ENCODE measurements at regions not wholly inside any gene's neighbourhood (a gene's known extent, or its start where the extent isn't known, plus 50 kb on each side); places are given as distances from the start of the nearest gene placed in this dataset.

GRCh38 chr11:11691296-11692151 lies 69.7 kb upstream of the GALNT18 start:
- TF ChIP-seq TAF1 (IDR thresholded peaks at IDR 0.05; ENCODE audit: borderline replicate concordance, insufficient read depth, low read length) (no peak), FOXP2 (optimal IDR thresholded peaks at IDR 0.05; ENCODE audit: borderline replicate concordance, extremely low read depth, extremely low read length, insufficient read depth) (no peak), SIN3A (IDR thresholded peaks at IDR 0.05; ENCODE audit: borderline replicate concordance, insufficient read depth, low read length) (no peak), POLR2AphosphoS5 (IDR thresholded peaks at IDR 0.05; ENCODE audit: low read depth, low read length) (no peak)
- TF ChIP-seq, protein P1, sequence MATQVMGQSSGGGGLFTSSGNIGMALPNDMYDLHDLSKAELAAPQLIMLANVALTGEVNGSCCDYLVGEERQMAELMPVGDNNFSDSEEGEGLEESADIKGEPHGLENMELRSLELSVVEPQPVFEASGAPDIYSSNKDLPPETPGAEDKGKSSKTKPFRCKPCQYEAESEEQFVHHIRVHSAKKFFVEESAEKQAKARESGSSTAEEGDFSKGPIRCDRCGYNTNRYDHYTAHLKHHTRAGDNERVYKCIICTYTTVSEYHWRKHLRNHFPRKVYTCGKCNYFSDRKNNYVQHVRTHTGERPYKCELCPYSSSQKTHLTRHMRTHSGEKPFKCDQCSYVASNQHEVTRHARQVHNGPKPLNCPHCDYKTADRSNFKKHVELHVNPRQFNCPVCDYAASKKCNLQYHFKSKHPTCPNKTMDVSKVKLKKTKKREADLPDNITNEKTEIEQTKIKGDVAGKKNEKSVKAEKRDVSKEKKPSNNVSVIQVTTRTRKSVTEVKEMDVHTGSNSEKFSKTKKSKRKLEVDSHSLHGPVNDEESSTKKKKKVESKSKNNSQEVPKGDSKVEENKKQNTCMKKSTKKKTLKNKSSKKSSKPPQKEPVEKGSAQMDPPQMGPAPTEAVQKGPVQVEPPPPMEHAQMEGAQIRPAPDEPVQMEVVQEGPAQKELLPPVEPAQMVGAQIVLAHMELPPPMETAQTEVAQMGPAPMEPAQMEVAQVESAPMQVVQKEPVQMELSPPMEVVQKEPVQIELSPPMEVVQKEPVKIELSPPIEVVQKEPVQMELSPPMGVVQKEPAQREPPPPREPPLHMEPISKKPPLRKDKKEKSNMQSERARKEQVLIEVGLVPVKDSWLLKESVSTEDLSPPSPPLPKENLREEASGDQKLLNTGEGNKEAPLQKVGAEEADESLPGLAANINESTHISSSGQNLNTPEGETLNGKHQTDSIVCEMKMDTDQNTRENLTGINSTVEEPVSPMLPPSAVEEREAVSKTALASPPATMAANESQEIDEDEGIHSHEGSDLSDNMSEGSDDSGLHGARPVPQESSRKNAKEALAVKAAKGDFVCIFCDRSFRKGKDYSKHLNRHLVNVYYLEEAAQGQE (IDR thresholded peaks at IDR 0.05; ENCODE audit: insufficient read depth in 1 of 2, low read depth in 2 of 2, low read length in 2 of 2) = no peak

DNA sequence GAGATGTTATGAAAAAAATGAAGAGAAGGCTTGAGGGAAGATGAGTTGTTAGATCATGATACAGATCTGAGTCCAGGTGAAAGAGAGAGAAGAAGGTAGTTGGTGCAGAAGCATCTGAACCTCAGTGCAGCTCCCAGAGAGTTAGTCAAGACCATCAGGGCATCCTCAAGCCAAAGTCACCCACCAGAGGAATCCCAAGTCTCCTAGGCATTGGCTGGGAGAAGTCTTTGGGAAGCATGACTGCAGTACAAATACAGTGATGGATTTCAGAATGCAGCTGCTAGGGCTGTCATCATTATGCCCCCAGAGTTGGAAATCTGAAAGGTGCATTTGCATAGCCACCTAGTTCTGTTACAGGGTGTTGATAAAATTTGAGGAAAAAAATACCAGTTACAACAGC lies 59.7 kb upstream of the GALNT18 start:
- no peak for TF ChIP-seq POLR2AphosphoS5 (IDR thresholded peaks at IDR 0.05; ENCODE audit: low read depth, low read length)
- no peak for TF ChIP-seq SIN3A (IDR thresholded peaks at IDR 0.05; ENCODE audit: borderline replicate concordance, insufficient read depth, low read length)
- TF ChIP-seq, protein P1 (IDR thresholded peaks at IDR 0.05; ENCODE audit: insufficient read depth in 1 of 2, low read depth in 2 of 2, low read length in 2 of 2) = no peak
- no peak for TF ChIP-seq FOXP2 (optimal IDR thresholded peaks at IDR 0.05; ENCODE audit: borderline replicate concordance, extremely low read depth, extremely low read length, insufficient read depth)
- TF ChIP-seq TAF1 (IDR thresholded peaks at IDR 0.05; ENCODE audit: borderline replicate concordance, insufficient read depth, low read length) = no peak

DNA sequence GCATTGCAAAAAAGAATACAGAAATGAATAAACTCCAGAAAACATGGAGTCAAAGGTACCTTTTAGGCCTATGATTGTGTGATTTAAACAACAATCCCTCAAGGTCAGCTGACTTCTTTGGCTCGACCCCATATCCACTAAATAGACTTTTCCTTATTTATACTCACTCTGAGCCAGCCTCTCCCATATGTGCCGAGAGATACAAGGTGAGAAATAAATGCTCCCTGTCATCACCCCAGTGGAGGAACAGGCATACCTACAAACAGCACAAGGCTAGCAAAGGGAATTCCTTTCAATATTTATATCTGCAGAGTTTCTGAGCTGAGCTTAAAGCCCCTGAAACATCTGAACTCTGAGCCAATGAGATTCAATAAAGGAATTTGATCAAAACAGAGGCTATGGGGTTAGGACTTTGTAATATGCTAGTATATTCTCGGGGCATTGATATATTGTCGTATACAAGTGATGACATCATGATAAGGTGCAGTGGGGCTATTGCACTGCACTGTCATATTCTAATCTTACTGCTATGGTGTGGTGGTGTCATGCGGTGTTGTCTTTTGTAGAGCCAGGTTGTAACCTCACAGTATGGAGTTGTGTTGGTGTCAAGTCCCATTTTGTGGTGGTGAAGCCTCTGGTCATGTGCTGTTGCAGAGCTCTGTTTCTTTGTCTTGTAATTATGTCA lies 56.0 kb upstream of the GALNT18 start:
- TF ChIP-seq FOXP2 (optimal IDR thresholded peaks at IDR 0.05; ENCODE audit: borderline replicate concordance, extremely low read depth, extremely low read length, insufficient read depth) (no peak), POLR2AphosphoS5 (IDR thresholded peaks at IDR 0.05; ENCODE audit: low read depth, low read length) (no peak), SIN3A (IDR thresholded peaks at IDR 0.05; ENCODE audit: borderline replicate concordance, insufficient read depth, low read length) (no peak), TAF1 (IDR thresholded peaks at IDR 0.05; ENCODE audit: borderline replicate concordance, insufficient read depth, low read length) (no peak)
- TF ChIP-seq, protein P1 (IDR thresholded peaks at IDR 0.05; ENCODE audit: insufficient read depth in 1 of 2, low read depth in 2 of 2, low read length in 2 of 2) = no peak

GRCh38 chr11:11675671-11676181 lies 53.9 kb upstream of the GALNT18 start:
- TF ChIP-seq POLR2AphosphoS5 (IDR thresholded peaks at IDR 0.05; ENCODE audit: low read depth, low read length) (no peak), TAF1 (IDR thresholded peaks at IDR 0.05; ENCODE audit: borderline replicate concordance, insufficient read depth, low read length) (no peak), SIN3A (IDR thresholded peaks at IDR 0.05; ENCODE audit: borderline replicate concordance, insufficient read depth, low read length) (no peak), FOXP2 (optimal IDR thresholded peaks at IDR 0.05; ENCODE audit: borderline replicate concordance, extremely low read depth, extremely low read length, insufficient read depth) (no peak)
- TF ChIP-seq, protein P1 (IDR thresholded peaks at IDR 0.05; ENCODE audit: insufficient read depth in 1 of 2, low read depth in 2 of 2, low read length in 2 of 2) = no peak
